ENCODE measurements at regions not wholly inside any gene's neighbourhood (a gene's known extent, or its start where the extent isn't known, plus 50 kb on each side); places are given as distances from the start of the nearest gene placed in this dataset.

- peak; percentile 26 for TF ChIP-seq CTCF (IDR thresholded peaks at IDR 0.05; ENCODE audit: low read depth, low read length, missing control alignments)
- no peak overlapping the region for H3K4me3 ChIP-seq (ENCODE audit: low read depth, low read length)
- no peak for DNase-seq (ENCODE audit: low read depth)
These were observed 388.9 kb upstream of the DACH1 start for GRCh38 chr13:72255908-72256307.

- no peak for TF ChIP-seq CTCF (IDR thresholded peaks at IDR 0.05; ENCODE audit: low read depth, low read length, missing control alignments)
- no peak for DNase-seq (ENCODE audit: low read depth)
- no peak overlapping the region for H3K4me3 ChIP-seq (ENCODE audit: low read depth, low read length)
These were observed 386.8 kb upstream of the DACH1 start for GRCh38 chr13:72253754-72254153.

- no peak for DNase-seq (ENCODE audit: low read depth)
- no peak overlapping the region for H3K4me3 ChIP-seq (ENCODE audit: low read depth, low read length)
- TF ChIP-seq CTCF (IDR thresholded peaks at IDR 0.05; ENCODE audit: low read depth, low read length, missing control alignments), result no peak
These were observed 379.4 kb upstream of the DACH1 start for GRCh38 chr13:72246396-72246795.

GRCh38 chr13:72244788-72245187, 377.8 kb upstream of the DACH1 start:
- no peak for DNase-seq (ENCODE audit: low read depth)
- no peak for TF ChIP-seq CTCF (IDR thresholded peaks at IDR 0.05; ENCODE audit: low read depth, low read length, missing control alignments)
- H3K4me3 ChIP-seq (ENCODE audit: low read depth, low read length), result no peak overlapping the region

GRCh38 chr13:72230131-72230530, 363.1 kb upstream of the DACH1 start:
- no peak for TF ChIP-seq CTCF (IDR thresholded peaks at IDR 0.05; ENCODE audit: low read depth, low read length, missing control alignments)
- no peak for DNase-seq (ENCODE audit: low read depth)
- no peak overlapping the region for H3K4me3 ChIP-seq (ENCODE audit: low read depth, low read length)

GRCh38 chr13:72229067-72229466, 362.1 kb upstream of the DACH1 start:
- no peak overlapping the region for H3K4me3 ChIP-seq (ENCODE audit: low read depth, low read length)
- no peak for DNase-seq (ENCODE audit: low read depth)
- no peak for TF ChIP-seq CTCF (IDR thresholded peaks at IDR 0.05; ENCODE audit: low read depth, low read length, missing control alignments)

GRCh38 chr13:72221276-72221962, 354.4 kb upstream of the DACH1 start:
- TF ChIP-seq CTCF (IDR thresholded peaks at IDR 0.05; ENCODE audit: low read depth, low read length, missing control alignments), result peak; percentile 86
- H3K4me3 ChIP-seq (ENCODE audit: low read depth, low read length), result no peak overlapping the region
- no peak for DNase-seq (ENCODE audit: low read depth)
